ENCODE measurements at regions not wholly inside any gene's neighbourhood (a gene's known extent, or its start where the extent isn't known, plus 50 kb on each side); places are given as distances from the start of the nearest gene placed in this dataset.

GRCh38 chr9:119902611-119903010 is 533.4 kb upstream of the BRINP1 start:
- ATAC-seq (no peak), FAIRE-seq (no peak), DNase-seq (ENCODE audit: low read depth in 1 of 2, low spot score in 1 of 2) (no peak)
- ChIA-PET POLR2A (no interaction called here), CTCF (interaction anchor here (1.5 kb wide), 1 partner anchor 67 kb away, joined by 4 read pairs; no protein-coding TSS in a partner anchor)
- WGBS (ENCODE audit: missing lambda C conversion rate) = 3% methylated on average over 3 of the region's 4 CpGs
- no peak overlapping the region for H3K4me3 ChIP-seq
- H3K27ac ChIP-seq = no peak overlapping the region
- TF ChIP-seq USF2 (IDR thresholded peaks at IDR 0.05) (no peak), JUNB (IDR thresholded peaks at IDR 0.05) (no peak), ZFP36 (IDR thresholded peaks at IDR 0.05; ENCODE audit: borderline replicate concordance, partially characterized antibody) (no peak), RNF2 (IDR thresholded peaks at IDR 0.05; ENCODE audit: borderline replicate concordance, low read depth) (no peak), JUN (IDR thresholded peaks at IDR 0.05) (no peak), SMC3 (IDR thresholded peaks at IDR 0.05) (no peak), BHLHE40 (IDR thresholded peaks at IDR 0.05; ENCODE audit: low read depth, low read length) (no peak), GATA3 (IDR thresholded peaks at IDR 0.05; ENCODE audit: borderline replicate concordance) (no peak), SREBF2 (IDR thresholded peaks at IDR 0.05) (no peak), HEYL (CRISPR knock-in tag; IDR thresholded peaks at IDR 0.05) (no peak), FOXS1 (CRISPR knock-in tag; IDR thresholded peaks at IDR 0.05) (no peak), ZNF302 (CRISPR knock-in tag; IDR thresholded peaks at IDR 0.05) (no peak), HOXB5 (CRISPR knock-in tag; IDR thresholded peaks at IDR 0.05) (no peak)
- no peaks in the 10 kb centered on the region for H3K4me1 ChIP-seq
- H3K4me2 ChIP-seq = no peak overlapping the region
- no peaks in the 10 kb centered on the region for H3K9me3 ChIP-seq

GRCh38 chr9:119898316-119898715 is 529.1 kb upstream of the BRINP1 start:
- no peak for DNase-seq (ENCODE audit: low read depth in 1 of 2, low spot score in 1 of 2)
- FAIRE-seq = no peak
- ATAC-seq = no peak
- Histone ChIP-seq H3K4me2 (no peak overlapping the region), H3K9me3 (no peaks in the 10 kb centered on the region), H3K27ac (no peak overlapping the region), H3K4me3 (no peak overlapping the region), H3K4me1 (no peaks in the 10 kb centered on the region)
- ChIA-PET POLR2A (no interaction called here), CTCF (no interaction called here)
- no peak for TF ChIP-seq RFX5 (IDR thresholded peaks at IDR 0.05)
- no peak for TF ChIP-seq JUNB (IDR thresholded peaks at IDR 0.05)
- no peak for TF ChIP-seq RARB (CRISPR knock-in tag; IDR thresholded peaks at IDR 0.05)
- TF ChIP-seq PHF8 (IDR thresholded peaks at IDR 0.05; ENCODE audit: borderline replicate concordance, low read depth) = no peak
- TF ChIP-seq CHD4 (IDR thresholded peaks at IDR 0.05; ENCODE audit: borderline replicate concordance) = no peak
- no peak for TF ChIP-seq ZSCAN20 (CRISPR knock-in tag; IDR thresholded peaks at IDR 0.05)
- no peak for TF ChIP-seq ESRRA (IDR thresholded peaks at IDR 0.05; ENCODE audit: borderline replicate concordance, low read length)
- TF ChIP-seq RCOR1 (IDR thresholded peaks at IDR 0.05; ENCODE audit: low read depth, low read length) = no peak
- TF ChIP-seq ZFP36 (IDR thresholded peaks at IDR 0.05; ENCODE audit: borderline replicate concordance, partially characterized antibody) = no peak
- TF ChIP-seq KDM5A (IDR thresholded peaks at IDR 0.05) = no peak
- TF ChIP-seq NPAS2 (CRISPR knock-in tag; IDR thresholded peaks at IDR 0.05; ENCODE audit: borderline replicate concordance) = no peak
- TF ChIP-seq MAFK (IDR thresholded peaks at IDR 0.05; ENCODE audit: partially characterized antibody) = no peak
- no peak for TF ChIP-seq HES2 (IDR thresholded peaks at IDR 0.05)

- CTCF ChIA-PET = interaction anchor here (0.6 to 1.9 kb wide), 3 partner anchors 9 to 347 kb away, joined by 3 to 8 read pairs (median 4); no protein-coding TSS in a partner anchor
- 41% methylated on average over 2 of the region's 2 CpGs for WGBS (ENCODE audit: missing lambda C conversion rate)
- no peaks in the 10 kb centered on the region for H3K9me3 ChIP-seq
- H3K4me2 ChIP-seq = no peak overlapping the region
- no peak for ATAC-seq
- no peak for DNase-seq (ENCODE audit: low read depth in 1 of 2, low spot score in 1 of 2)
- H3K4me3 ChIP-seq = no peak overlapping the region
- no peak overlapping the region for H3K27ac ChIP-seq
- POLR2A ChIA-PET = no interaction called here
- FAIRE-seq = no peak
- no peaks in the 10 kb centered on the region for H3K4me1 ChIP-seq
- TF ChIP-seq CBX8 (IDR thresholded peaks at IDR 0.05) (no peak), ZC3H11A (IDR thresholded peaks at IDR 0.05) (no peak), JUNB (IDR thresholded peaks at IDR 0.05) (no peak), ZNF302 (CRISPR knock-in tag; IDR thresholded peaks at IDR 0.05) (no peak), ESRRA (IDR thresholded peaks at IDR 0.05; ENCODE audit: borderline replicate concordance, low read length) (no peak), HOXA7 (CRISPR knock-in tag; IDR thresholded peaks at IDR 0.05) (no peak), MAX (IDR thresholded peaks at IDR 0.05) (no peak), RAD21 (conservative IDR thresholded peaks at IDR 0.05 in 1 of 2, IDR thresholded peaks at IDR 0.05 in 1 of 2) (no peak), CHD2 (IDR thresholded peaks at IDR 0.05; ENCODE audit: low read length, partially characterized antibody) (no peak), REST (IDR thresholded peaks at IDR 0.05) (no peak), EHMT2 (IDR thresholded peaks at IDR 0.05; ENCODE audit: low read depth) (no peak), HDAC2 (IDR thresholded peaks at IDR 0.05) (no peak), FOSB (CRISPR knock-in tag; IDR thresholded peaks at IDR 0.05) (no peak), MAZ (IDR thresholded peaks at IDR 0.05; ENCODE audit: borderline replicate concordance, low read depth, low read length) (no peak)
Measured at GRCh38 chr9:119884438-119884837, 515.2 kb upstream of the BRINP1 start.

Data from A549 (cell line).